CD14-positive monocyte (primary cell): ENCODE measurements at regions not wholly inside any gene's neighbourhood (a gene's known extent, or its start where the extent isn't known, plus 50 kb on each side); places are given as distances from the start of the nearest gene placed in this dataset.

Source experiments
- DNase-seq, 3 donors: peaks; one replicate each; pipeline ENCODE4 v3.0.0-alpha.2; 2011 to 2022
- H2AFZ ChIP-seq: 2 replicates; pipeline ENCODE4 v1.6.0; 2012; ENCODE audit warnings: mild to moderate bottlenecking, low read depth, low read length, inconsistent platforms; ENCODE audit not compliant: insufficient read depth, poor library complexity, severe bottlenecking
- H3K27ac ChIP-seq, 2 donors: 1 replicate in 1 of 2; 2 replicates in 1 of 2; pipeline ENCODE4 v1.5.1; 2012 to 2013; ENCODE audit warnings: low read length in 2 of 2, control low read depth in 1 of 2, inconsistent platforms in 1 of 2, low read depth in 1 of 2, mild to moderate bottlenecking in 1 of 2
- H3K27me3 ChIP-seq, 2 donors: one replicate each; pipeline versions ENCODE4 v1.6.0 to v1.6.1; 2011 to 2013; ENCODE audit warnings: low read length in 2 of 2; ENCODE audit not compliant: control insufficient read depth in 2 of 2, insufficient read depth in 2 of 2
- H3K36me3 ChIP-seq, 2 donors: replicated peaks in 1 of 2; 1 replicate in 1 of 2; 2 replicates in 1 of 2; pipeline versions ENCODE4 v1.5.1 to v1.6.1; 2012 to 2013; ENCODE audit warnings: low read length in 2 of 2, control low read depth in 1 of 2, inconsistent platforms in 1 of 2, mild to moderate bottlenecking in 1 of 2; ENCODE audit not compliant: insufficient read depth in 2 of 2, control insufficient read depth in 1 of 2
- H3K4me1 ChIP-seq, 2 donors: 1 replicate in 1 of 2; 2 replicates in 1 of 2; pipeline versions ENCODE4 v1.5.1 to v1.6.1; 2012 to 2013; ENCODE audit warnings: low read length in 2 of 2, control low read depth in 1 of 2, inconsistent platforms in 1 of 2, mild to moderate bottlenecking in 1 of 2, moderate library complexity in 1 of 2; ENCODE audit not compliant: insufficient read depth in 2 of 2, control insufficient read depth in 1 of 2
- H3K4me2 ChIP-seq: replicated peaks from 2 replicates; pipeline ENCODE3; 2012; ENCODE audit warnings: low read length, moderate library complexity, mild to moderate bottlenecking; ENCODE audit not compliant: poor library complexity, severe bottlenecking; ENCODE audit errors: extremely low read depth
- H3K4me3 ChIP-seq, 3 experiments: fragments of 200-600 bp in 1 of 3; sonication (generic) in 1 of 3; replicated peaks in 1 of 3; 1 replicate in 2 of 3; 2 replicates in 1 of 3; pipeline ENCODE4 v1.5.1; 2011 to 2013; ENCODE audit warnings: low read length in 3 of 3, mild to moderate bottlenecking in 3 of 3, control low read depth in 2 of 3, low read depth in 2 of 3, inconsistent platforms in 1 of 3, moderate library complexity in 1 of 3
- H3K79me2 ChIP-seq: 2 replicates; pipeline ENCODE4 v1.6.0; 2012; ENCODE audit warnings: mild to moderate bottlenecking, control low read depth, inconsistent platforms, low read length, moderate library complexity; ENCODE audit not compliant: insufficient read depth
- H3K9ac ChIP-seq: 2 replicates; pipeline ENCODE4 v1.6.0; 2017; ENCODE audit warnings: low read length, mild to moderate bottlenecking; ENCODE audit not compliant: insufficient read depth, poor library complexity, severe bottlenecking
- H3K9me3 ChIP-seq, 2 donors: replicated peaks in 1 of 2; 1 replicate in 1 of 2; 2 replicates in 1 of 2; pipeline versions ENCODE4 v1.5.1 to v1.6.1; 2012 to 2013; ENCODE audit warnings: low read length in 2 of 2, control low read depth in 1 of 2; ENCODE audit not compliant: control insufficient read depth in 1 of 2, insufficient read depth in 1 of 2
- H4K20me1 ChIP-seq: 2 replicates; pipeline ENCODE4 v1.6.0; 2012; ENCODE audit warnings: mild to moderate bottlenecking, low read length, control low read depth, moderate library complexity; ENCODE audit not compliant: insufficient read depth
- H3K27ac Mint-ChIP-seq, 7 donors: one replicate each; pipeline ENCODE4 v1.8.0; 2020; ENCODE audit warnings: mild to moderate bottlenecking in 7 of 7, mixed read lengths in 7 of 7, moderate library complexity in 6 of 7, inconsistent platforms in 2 of 7
- H3K27me3 Mint-ChIP-seq, 3 donors: one replicate each; pipeline ENCODE4 v1.8.0; 2021 to 2022; ENCODE audit warnings: low read depth in 3 of 3, mild to moderate bottlenecking in 3 of 3, mixed read lengths in 3 of 3, moderate library complexity in 3 of 3, inconsistent platforms in 1 of 3
- H3K36me3 Mint-ChIP-seq, 2 donors: one replicate each; pipeline ENCODE4 v1.8.0; 2020; ENCODE audit warnings: mixed read lengths in 2 of 2, inconsistent platforms in 1 of 2, mild to moderate bottlenecking in 1 of 2
- H3K4me1 Mint-ChIP-seq: one replicate; pipeline ENCODE4 v1.8.0; 2020; ENCODE audit warnings: mild to moderate bottlenecking, mixed read lengths
- H3K4me3 Mint-ChIP-seq, 2 donors: one replicate each; pipeline ENCODE4 v1.8.0; 2020; ENCODE audit warnings: mild to moderate bottlenecking in 2 of 2, mixed read lengths in 2 of 2, moderate library complexity in 1 of 2
- H3K9me3 Mint-ChIP-seq, 7 donors: one replicate each; pipeline ENCODE4 v1.8.0; 2020 to 2022; ENCODE audit warnings: mixed read lengths in 7 of 7, mild to moderate bottlenecking in 6 of 7, moderate library complexity in 6 of 7, inconsistent platforms in 2 of 7
- WGBS: methylation state at CpG from one replicate; pipeline ENCODE4 v1.1.5; 2013; ENCODE audit warnings: missing lambda C conversion rate; ENCODE audit not compliant: insufficient coverage; 5-methylcytosine and 5-hydroxymethylcytosine counted together
- intact Hi-C, 2 donors: fragments of 100-400 bp; cut with micrococcal nuclease; formaldehyde crosslinking; loops; one replicate each; pipeline versions ENCODE4 v1.15.0 to v1.15.1; 2023
- TF ChIP-seq, protein P1 (sequence below): fragments of 200-600 bp; IDR thresholded peaks from one replicate; pipeline ENCODE4 v1.8.0; 2022; ENCODE audit warnings: antibody characterized with exemption, mild to moderate bottlenecking

DNA sequence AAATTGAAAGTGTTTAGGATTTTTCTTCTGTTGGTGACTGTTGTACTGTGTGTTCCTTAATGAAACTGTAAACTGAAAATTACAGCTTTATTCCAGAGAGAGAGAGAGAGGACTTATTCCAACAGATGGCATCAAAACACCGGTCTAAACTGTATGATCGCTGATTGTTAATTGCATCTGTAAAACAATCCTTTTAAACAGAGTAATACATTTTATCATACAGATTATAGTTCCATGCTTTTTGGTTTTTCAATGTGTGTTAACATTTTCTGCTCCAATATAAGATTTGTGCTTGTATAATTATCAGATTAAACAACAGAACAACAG is 289.7 kb upstream of the DNAJC19 start:
- no peak overlapping the region for H3K4me3 Mint-ChIP-seq
- H3K36me3 Mint-ChIP-seq, result no peaks in the 10 kb centered on the region
- Histone ChIP-seq H4K20me1 (no peaks in the 10 kb centered on the region), H3K27ac (no peak overlapping the region), H3K4me1 (no peaks in the 10 kb centered on the region), H3K9me3 (no peaks in the 10 kb centered on the region), H3K4me2 (no peak overlapping the region), H3K79me2 (no peaks in the 10 kb centered on the region), H3K27me3 (no peaks in the 10 kb centered on the region), H2AFZ (no peak overlapping the region), H3K36me3 (no peaks in the 10 kb centered on the region), H3K9ac (no peak overlapping the region), H3K4me3 (no peak overlapping the region)
- intact Hi-C loops, result no loop called here
- no peaks in the 10 kb centered on the region for H3K4me1 Mint-ChIP-seq
- WGBS, result no CpG with 5 or more reads among the region's 2 CpGs
- H3K9me3 Mint-ChIP-seq, result peaks cover 0 to under 1% (median 0%) of the 10 kb centered on the region in 7 donors
- TF ChIP-seq, protein P1, sequence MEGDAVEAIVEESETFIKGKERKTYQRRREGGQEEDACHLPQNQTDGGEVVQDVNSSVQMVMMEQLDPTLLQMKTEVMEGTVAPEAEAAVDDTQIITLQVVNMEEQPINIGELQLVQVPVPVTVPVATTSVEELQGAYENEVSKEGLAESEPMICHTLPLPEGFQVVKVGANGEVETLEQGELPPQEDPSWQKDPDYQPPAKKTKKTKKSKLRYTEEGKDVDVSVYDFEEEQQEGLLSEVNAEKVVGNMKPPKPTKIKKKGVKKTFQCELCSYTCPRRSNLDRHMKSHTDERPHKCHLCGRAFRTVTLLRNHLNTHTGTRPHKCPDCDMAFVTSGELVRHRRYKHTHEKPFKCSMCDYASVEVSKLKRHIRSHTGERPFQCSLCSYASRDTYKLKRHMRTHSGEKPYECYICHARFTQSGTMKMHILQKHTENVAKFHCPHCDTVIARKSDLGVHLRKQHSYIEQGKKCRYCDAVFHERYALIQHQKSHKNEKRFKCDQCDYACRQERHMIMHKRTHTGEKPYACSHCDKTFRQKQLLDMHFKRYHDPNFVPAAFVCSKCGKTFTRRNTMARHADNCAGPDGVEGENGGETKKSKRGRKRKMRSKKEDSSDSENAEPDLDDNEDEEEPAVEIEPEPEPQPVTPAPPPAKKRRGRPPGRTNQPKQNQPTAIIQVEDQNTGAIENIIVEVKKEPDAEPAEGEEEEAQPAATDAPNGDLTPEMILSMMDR, result no peak
- no peak for DNase-seq
- H3K27ac Mint-ChIP-seq, result no peak overlapping the region
- no peaks in the 10 kb centered on the region for H3K27me3 Mint-ChIP-seq

DNA sequence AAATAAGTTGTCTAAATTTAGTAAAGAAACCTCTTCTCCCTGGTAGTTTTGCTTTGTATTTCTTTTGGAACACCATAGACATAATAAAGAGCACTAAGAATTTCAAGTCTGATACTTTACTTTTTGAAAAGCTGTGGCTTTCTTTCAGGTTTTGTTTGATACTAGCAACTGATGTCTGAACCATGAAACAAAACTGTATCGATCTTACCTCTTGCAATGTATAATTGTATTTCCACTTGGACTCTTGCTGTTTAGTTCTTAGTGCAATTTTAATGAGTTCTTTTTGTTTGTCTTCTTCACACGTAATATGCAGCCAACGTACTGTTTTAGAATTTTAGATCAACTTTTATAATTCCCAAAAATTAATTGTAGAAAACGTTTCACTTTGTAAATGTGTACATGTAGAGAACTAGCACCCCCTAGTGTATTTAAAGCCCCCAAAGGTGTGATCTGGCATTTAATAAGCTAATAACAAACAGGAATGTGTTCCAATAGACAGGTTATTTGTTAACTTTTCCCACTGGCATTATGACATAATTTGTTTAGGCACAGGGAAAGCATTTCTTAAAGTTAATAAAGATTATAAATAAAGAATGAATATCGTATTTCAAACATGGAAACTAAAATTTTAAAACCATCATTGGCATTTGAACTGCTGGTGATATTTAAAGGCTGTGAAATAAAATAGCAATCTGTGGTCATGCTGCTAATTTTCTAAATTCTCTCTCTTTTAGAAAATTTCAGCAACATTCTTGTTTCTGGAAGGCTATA is 289.1 kb upstream of the DNAJC19 start:
- H3K9me3 ChIP-seq, result no peaks in the 10 kb centered on the region
- Mint-ChIP-seq H3K9me3 (no peaks in the 10 kb centered on the region), H3K36me3 (no peaks in the 10 kb centered on the region), H3K4me1 (no peaks in the 10 kb centered on the region), H3K27me3 (no peaks in the 10 kb centered on the region), H3K27ac (no peak overlapping the region), H3K4me3 (no peak overlapping the region)
- H3K4me3 ChIP-seq, result no peak overlapping the region
- H3K27me3 ChIP-seq, result no peaks in the 10 kb centered on the region
- DNase-seq, result no peak
- H3K36me3 ChIP-seq, result no peaks in the 10 kb centered on the region
- H3K4me2 ChIP-seq, result no peak overlapping the region
- H2AFZ ChIP-seq, result no peak overlapping the region
- intact Hi-C loops, result no loop called here
- no peak overlapping the region for H3K9ac ChIP-seq
- no peak overlapping the region for H3K27ac ChIP-seq
- H3K4me1 ChIP-seq, result no peaks in the 10 kb centered on the region
- WGBS, result no CpG with 5 or more reads among the region's 5 CpGs
- TF ChIP-seq, protein P1, result no peak
- H3K79me2 ChIP-seq, result no peaks in the 10 kb centered on the region
- no peaks in the 10 kb centered on the region for H4K20me1 ChIP-seq
